Head of caudate nucleus (tissue), 42 donors: ENCODE measurements at regions not wholly inside any gene's neighbourhood (a gene's known extent, or its start where the extent isn't known, plus 50 kb on each side); places are given as distances from the start of the nearest gene placed in this dataset.
A peak's percentile ranks its signal among the peaks of the same experiment; 100 is the strongest.
"Not testable (repeated sequence)": the region's sequence is repeated elsewhere in the genome, so short reads cannot be mapped to it uniquely, and the experiment has no call there.

Experiments
- DNase-seq, 42 donors: peaks; one replicate each; pipeline versions ENCODE4 v3.0.0 to v3.0.0-alpha.2; 2020 to 2021; ENCODE audit warnings: mixed read lengths in 7 of 42
- intact Hi-C: fragments of 100-400 bp; cut with DNase I; formaldehyde crosslinking; loops from one replicate; pipeline ENCODE4 v1.15.0; 2022

GRCh38 chr9:81801190-81801589 lies 111.8 kb upstream of the TLE1 start:
- no peak for DNase-seq
- intact Hi-C loops, result no loop called here

GRCh38 chr9:81804306-81804705 lies 115.0 kb upstream of the TLE1 start:
- intact Hi-C loops, result no loop called here
- peak in 1 of 42 donors; percentile 22 for DNase-seq

- DNase-seq, result not testable (repeated sequence)
These were observed 116.5 kb upstream of the SPATA31D4 start for GRCh38 chr9:81811688-81812087.

GRCh38 chr9:81814401-81814793 lies 113.8 kb upstream of the SPATA31D4 start:
- DNase-seq, result no peak
- intact Hi-C loops, result no loop called here

More at GRCh38 chr9:81811688-81812087, 116.5 kb upstream of the SPATA31D4 start:
- intact Hi-C loops, result not testable (repeated sequence)

- intact Hi-C loops, result no loop called here
- no peak for DNase-seq
These were observed 113.3 kb upstream of the SPATA31D4 start for GRCh38 chr9:81814794-81815464.

DNA sequence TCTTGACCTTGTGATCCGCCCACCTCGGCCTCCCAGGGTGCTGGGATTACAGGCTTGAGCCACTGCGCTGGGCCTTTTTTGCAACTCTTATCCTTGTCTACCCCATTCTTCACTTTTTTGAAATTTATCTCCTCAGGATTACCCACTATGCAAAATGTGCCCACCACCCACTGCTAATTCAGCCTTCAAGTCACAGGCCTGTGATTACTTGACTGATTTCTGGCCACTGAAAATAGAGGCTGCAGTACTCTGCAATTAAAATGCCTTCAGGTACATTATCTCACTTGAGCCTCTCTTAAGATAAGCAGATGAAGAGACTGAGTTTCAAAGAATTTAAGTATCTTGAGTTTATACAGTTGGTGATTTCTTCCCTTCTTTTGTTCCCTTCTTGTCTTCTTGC lies 112.4 kb upstream of the SPATA31D4 start:
- DNase-seq, result no peak
- intact Hi-C loops, result no loop called here

DNA sequence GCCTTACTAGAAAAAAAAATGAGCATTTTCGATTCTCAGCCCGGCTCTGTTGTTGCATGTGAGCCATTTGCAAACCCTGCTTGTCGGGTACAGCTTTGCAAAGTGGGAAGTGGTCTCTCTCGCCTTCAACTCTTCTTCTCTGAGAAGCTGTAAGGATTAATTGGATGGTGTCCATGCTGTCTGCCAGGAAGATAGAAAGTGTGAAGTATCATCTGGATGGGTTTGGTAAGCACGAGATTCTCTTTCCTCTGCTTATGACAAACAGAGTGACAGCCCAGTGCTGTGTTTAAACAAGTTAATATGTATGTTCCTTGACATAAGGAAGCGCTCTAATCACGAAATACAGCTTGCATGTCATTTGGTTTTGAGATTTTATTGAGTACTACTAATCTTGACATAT lies 109.1 kb upstream of the SPATA31D4 start:
- intact Hi-C loops, result no loop called here
- no peak for DNase-seq

- intact Hi-C loops, result no loop called here
- no peak for DNase-seq
These were observed 108.2 kb upstream of the SPATA31D4 start for GRCh38 chr9:81819859-81820546.

- intact Hi-C loops, result loop anchor here (2.0 kb wide), 1 partner anchor 132 kb away; no protein-coding TSS in a partner anchor
- peak in 2 of 42 donors; percentile 26 to 27 for DNase-seq
These were observed 105.8 kb upstream of the SPATA31D4 start for GRCh38 chr9:81822301-81822865.

DNA sequence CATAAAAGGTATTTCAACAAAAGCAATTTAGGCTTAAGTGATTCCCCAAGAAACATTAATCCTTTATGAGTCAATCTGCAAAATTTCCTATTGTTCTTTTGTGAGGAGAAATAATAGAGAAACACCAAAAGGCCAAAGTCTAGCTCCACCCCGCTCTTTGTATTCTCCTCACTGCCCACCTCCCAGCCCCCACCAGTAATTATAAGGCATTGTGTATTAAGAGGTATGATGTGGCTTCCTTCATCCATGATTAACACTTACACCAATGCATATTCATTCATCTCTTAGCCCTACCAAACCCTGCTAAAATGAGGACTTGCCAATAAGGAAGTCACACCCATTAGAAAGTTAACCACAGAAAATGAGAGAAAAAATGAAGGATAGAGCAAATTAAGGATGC lies 105.3 kb upstream of the SPATA31D4 start:
- intact Hi-C loops, result loop anchor here (2.0 kb wide), 1 partner anchor 132 kb away; no protein-coding TSS in a partner anchor
- DNase-seq, result peak in 2 of 42 donors; percentile 7 to 17

DNA sequence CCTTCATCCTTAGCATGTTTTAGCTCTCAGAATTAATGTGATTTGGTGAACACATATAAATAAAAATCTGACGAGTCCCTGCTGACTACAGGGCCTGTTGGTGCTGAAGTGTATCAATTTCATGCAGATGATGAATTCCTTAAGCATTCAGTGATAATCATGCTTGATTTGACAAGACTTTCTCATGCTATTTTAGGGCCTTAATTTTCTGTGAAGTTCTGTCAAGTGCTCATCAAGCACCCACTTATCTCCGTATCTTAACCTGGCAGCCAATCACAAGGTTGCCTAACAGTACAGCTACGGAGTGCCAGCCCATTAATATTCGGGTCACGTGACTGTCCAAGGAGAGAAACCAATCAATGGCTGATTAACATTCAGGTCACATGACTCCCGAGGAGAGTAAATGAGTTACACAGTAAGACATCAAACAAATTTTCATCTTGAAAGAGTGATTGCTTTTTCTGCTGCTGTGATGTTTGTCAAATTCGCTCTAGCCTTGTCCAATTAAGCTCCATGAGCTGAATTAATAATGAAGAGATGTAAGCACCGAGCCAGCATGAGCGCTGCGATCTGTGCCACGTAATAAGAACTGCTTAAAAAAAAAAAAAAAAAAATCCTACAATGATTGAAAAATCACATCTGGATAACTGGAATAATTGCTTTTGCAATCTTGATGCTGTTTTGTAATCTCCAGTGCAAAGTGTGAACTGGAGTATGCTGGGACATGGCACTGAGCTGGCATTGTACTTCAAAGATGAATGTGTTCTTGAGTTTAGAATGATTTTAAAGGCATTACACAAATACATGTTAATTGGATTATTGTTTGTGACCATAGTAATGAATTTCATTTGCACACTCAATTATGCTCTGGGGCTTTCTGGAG lies 104.3 kb upstream of the SPATA31D4 start:
- intact Hi-C loops, result loop anchor here (2.0 kb wide), 1 partner anchor 133 kb away; no protein-coding TSS in a partner anchor
- DNase-seq, result peak in 37 of 42 donors; percentile 24 to 89 (median 65)

DNA sequence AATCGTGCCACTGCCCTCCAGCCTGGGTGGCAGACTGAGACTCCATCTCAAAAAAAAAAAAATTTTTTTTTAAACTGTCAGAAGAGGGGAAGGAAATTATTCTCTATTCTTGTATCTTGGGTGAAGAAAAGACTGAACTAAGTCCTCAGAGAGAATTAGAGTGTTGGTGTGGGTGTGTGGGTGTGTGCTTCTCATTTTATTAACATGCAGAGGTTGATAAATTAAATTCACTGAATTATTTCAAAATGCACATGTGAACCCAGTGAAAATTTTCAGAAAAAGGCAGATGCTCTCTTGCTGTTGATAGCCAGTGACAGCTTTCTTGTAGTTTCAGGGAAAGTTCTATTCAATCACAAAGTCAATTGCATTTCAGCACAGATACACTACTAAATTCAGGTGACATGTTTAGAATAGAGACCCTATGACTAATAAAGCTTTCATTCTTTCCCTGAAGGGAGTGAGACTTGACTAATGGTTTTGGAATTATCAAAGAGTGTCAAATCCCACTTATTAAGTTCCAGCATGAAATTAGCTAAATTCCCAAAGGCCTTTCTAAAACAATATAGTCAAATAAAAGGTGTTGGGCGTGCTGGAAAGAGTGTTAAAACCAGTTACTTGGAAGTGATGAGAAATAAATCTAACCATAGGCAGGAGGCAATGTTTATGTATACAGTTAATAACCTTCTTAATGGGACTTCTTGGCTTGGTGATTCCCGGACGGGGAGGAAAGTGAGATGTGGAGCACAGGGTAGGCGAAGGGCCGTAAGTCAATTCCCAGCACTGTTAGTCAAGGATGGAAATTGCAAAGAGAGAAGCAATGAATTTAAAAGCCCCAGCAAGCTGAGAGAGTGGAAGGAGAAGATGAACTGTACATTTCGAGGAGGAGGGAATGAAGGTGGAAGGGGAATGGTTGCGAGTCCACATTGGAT lies 103.2 kb upstream of the SPATA31D4 start:
- peak in 11 of 42 donors; percentile 19 to 64 (median 41) for DNase-seq
- intact Hi-C loops, result no loop called here

GRCh38 chr9:81825846-81826516 lies 102.2 kb upstream of the SPATA31D4 start:
- DNase-seq, result peak in 12 of 42 donors; percentile 20 to 62 (median 36)
- intact Hi-C loops, result no loop called here

DNA sequence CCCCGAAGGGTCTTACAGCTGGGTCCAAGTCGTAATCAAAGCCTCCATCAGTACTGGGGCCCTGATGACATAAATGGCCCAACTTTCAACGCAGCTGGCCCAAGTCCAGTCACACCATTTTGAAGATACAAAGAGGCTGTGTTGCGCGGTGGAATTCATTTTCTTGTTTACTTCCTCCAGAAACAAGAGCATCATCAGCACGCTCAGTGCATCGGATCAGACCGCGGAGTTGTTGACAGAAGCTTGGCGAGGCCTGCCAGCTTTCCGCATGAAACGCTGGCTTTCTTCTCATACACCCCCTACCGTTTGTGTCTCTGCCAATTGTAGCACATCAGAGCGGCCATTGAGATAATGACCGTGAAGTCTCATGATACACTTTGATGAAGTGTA lies 101.7 kb upstream of the SPATA31D4 start:
- intact Hi-C loops, result no loop called here
- peak; percentile 72 to 96 (median 90) for DNase-seq

DNA sequence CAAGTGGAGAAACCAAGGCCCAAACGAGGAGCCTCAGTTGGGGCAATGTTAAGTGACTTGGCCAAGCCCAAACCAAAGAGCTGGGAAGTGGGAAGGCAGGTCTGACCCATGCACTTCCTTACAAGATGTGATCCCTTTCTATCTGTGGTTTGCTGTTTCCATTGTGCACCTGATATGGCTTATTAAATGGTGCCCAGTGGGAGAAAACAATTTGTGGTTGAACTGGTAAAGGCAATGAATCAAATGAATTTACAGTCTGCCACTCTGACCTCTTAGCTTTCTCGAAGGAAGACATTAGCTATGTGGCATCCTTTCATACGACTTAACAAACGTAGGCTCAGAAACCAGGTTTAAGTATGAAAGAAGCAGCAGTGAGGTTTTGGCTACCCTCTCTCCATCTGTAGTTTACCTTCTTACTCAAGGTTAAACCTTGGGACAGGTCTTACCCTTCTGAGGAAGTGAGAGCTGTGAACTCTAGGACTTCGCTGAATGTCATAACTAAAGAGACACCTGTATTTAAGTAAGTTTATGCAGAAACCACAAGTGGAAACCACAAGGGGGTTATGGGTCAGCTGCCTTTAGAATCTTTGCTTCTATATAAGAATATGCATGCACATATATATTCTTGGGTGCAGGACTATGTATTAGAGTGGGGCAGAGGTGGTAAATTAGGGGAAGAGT lies 100.5 kb upstream of the SPATA31D4 start:
- peak in 2 of 42 donors; percentile 27 to 39 for DNase-seq
- intact Hi-C loops, result no loop called here

- DNase-seq, result peak in 2 of 42 donors; percentile 25 to 29
- intact Hi-C loops, result no loop called here
These were observed 98.9 kb upstream of the SPATA31D4 start for GRCh38 chr9:81829195-81829882.
